HG03060 (cell line): ENCODE measurements at regions not wholly inside any gene's neighbourhood (a gene's known extent, or its start where the extent isn't known, plus 50 kb on each side); places are given as distances from the start of the nearest gene placed in this dataset.

ENCODE experiments used
- ATAC-seq: cut with Tn5 transposase; IDR thresholded peaks from one replicate; pipeline ENCODE4 v1.9.1; 2021; ENCODE audit warnings: low read depth, moderate number of reproducible peaks; ENCODE audit not compliant: unreplicated experiment

DNA sequence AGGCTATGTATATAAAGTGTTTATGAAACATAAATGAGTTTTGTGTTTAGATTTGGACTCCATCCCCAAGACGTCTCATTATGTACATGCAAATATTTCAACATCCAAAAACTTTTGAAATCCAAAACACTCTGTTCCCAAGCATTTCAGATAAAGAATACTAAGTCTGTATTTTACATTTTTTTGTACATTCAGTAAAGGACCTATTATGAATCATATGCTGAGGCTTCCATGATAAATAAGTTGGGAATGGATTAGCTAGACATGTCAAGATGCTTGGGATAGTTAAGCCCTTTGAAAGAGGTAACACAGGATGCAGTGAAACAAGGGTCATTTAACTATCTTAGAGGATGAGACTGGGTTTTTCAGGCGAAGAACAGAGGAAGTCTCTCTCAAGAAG is 262.9 kb downstream of the SNX13 start:
- ATAC-seq: no peak

DNA sequence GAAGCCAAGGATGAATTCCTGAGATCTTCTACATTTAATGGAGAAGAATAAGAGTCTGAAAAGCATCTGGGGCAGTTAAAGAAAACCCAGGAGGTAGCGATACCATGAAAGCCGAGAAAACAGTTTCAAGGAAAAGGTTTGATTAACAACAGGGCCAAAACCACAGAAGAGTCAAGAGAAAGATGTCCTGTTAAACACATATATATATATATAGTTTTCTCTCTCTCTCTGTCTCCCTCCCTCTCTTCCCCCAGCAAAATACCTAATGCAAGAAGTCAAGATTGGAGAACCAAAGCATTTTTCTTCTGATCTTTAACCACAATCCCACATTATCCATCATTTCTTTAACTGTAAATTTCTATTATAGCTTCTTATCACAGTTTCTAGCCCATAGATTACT is 261.4 kb downstream of the SNX13 start:
- no peak for ATAC-seq

DNA sequence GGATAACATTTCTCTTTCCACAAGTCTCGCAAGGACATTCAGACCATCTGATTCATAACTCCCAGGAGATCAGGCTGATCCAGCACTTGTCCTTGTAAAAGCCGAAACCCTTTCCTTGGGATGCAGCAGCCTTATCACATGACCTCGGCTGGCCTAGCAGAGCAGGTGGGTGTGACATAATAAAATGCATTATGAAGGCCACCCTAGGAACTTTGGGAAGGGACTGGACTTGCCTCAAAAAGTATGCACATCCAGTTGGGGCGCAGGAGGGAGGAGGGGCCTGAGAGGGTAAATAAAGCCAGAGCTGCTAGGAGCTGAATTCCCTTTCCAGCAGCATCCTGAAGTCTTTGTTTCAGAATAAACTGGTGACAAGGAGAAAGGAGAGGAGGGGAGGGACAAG is 260.8 kb downstream of the SNX13 start:
- no peak for ATAC-seq

DNA sequence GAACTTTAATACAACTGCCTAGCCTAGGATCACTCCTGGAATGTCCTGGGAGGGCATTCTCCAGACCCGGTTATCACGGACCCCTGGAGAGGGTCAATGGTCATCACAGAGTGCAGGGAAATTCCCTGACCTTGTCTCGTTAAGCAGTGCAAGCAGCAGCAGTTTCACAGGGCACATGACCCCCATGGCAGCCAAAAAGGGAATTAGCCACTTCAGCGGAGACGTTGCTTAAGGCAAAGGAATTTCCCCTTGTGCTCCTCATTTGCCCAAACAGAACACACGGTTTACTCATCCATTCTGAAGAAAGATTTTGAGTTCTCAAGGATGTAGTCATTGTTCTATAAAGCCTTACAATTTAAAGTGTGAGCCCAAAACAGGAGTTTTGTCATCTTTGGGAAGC is 260.3 kb downstream of the SNX13 start:
- no peak for ATAC-seq

- no peak for ATAC-seq
Measured at GRCh38 chr7:17680943-17681351, 259.3 kb downstream of the SNX13 start.

GRCh38 chr7:17681965-17682364 is 258.3 kb downstream of the SNX13 start:
- ATAC-seq: no peak

- ATAC-seq: no peak
Measured at GRCh38 chr7:17682586-17682985, 257.7 kb downstream of the SNX13 start.

GRCh38 chr7:17685141-17685540 is 255.2 kb downstream of the SNX13 start:
- no peak for ATAC-seq

DNA sequence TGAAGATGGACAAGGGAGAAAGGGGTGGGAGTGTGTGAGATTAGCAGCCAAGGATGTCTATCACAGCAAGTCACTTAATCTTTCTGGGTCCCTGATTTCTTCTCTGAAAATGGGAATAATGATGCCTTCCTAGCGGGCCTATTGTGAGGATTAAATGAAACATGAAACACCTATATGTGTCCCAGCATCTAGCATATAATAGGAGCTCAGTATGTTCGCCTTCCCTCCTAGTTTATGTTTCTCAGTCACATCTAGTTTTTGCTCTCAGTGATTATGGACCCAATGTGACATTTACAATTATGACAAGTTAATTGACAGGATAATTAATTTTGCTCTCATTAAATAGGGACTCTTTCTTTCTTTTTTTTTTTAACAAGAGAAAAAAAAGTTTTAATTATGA is 252.9 kb downstream of the SNX13 start:
- no peak for ATAC-seq

DNA sequence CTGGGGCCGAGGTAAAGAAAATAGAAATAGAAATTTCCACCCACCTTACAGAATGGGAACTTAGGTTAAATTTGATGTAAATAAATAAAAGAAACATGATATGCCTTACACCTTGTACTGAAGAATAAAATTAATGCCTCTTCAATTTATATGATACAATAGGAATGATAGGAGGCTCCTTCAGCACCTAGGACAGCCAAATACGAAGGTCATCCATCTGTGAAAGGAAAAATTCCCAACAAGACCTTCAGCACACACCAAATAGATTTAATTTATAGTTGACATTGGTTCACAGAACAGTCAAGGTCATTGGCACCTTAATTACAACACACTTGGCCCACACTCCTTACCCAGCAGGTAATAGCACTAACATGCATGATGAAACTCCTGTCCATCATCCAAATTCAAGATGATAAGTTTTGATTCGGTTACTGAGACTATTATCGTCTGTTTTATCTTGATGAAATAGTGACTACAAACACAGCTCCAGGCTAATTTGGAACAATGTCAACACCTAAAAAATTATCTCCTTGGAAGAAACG is 250.9 kb downstream of the SNX13 start:
- no peak for ATAC-seq

- ATAC-seq: peak; percentile 82
Measured at GRCh38 chr7:17690030-17690429, 250.3 kb downstream of the SNX13 start.

DNA sequence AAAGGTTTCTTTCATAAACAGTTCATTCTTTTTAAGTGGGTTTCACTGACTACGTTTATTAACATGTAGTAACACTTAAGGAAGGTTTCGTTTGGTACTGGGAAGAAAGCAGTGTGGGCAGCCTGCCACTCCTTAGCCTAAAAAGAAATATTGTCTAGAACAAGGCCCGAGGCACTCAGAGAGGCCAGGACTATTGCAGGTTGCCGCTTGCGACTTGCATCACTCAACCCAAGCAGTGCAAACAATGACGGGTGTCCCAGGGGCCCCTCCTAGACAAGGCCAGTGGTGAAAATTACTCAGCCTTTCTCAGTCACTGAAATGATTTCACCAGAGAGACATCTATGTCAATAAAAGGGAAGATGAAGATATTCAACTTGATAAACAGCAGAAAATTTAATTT is 243.9 kb downstream of the SNX13 start:
- no peak for ATAC-seq

DNA sequence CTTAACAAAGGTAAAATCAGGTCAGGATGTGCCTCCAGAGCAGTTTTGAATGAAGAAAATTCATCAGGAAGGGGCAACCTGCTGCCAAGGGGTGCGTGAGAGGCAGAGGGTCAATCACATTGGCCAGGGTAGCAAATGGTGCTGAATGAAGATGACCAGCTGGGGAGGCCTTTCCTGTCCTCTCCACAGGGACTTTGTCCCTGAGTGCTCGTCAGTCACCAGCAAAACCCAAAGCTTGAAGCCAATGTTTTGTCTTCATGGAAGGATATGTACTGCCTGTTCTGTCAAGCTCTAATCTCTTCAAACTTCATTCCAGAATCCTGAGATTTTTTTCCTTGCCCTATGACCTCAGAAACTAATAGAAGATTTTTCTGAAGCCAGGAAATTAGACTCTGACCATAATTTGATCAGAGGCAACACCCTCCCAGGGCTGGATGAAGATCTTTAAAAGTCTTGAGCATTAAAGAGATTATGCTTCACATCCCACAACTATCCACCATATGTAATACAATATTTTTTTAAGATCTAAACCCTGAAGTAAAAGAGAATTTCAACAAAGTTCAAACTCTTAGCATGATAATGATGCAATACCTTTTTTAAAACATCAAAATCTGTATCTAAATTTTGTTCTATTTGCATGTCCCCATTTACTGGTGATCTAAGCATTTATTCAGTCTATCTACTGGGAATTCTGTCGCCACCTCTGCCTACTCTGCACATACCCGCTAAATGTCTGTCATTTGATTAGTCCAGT is 243.0 kb downstream of the SNX13 start:
- no peak for ATAC-seq

DNA sequence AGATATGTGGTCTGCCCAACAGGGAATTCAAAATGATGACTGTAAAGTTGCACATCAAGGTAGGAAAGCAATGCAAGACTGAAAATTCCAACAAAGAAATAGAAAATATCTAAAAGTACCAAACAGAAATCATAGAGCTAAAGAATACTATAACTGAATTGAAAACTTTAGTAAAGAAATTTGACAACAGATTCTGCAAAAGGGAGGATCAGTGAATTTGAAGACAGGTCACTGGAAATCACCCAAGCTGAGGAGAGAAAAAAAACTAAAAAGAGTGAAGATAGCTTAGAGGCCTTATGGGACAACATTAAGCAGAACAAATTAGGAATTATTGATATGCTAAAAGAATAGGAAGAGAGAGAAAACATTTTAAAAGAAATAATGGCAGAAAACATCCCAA is 240.6 kb downstream of the SNX13 start:
- ATAC-seq: no peak

GRCh38 chr7:17700138-17700537 is 240.2 kb downstream of the SNX13 start:
- ATAC-seq: no peak

- no peak for ATAC-seq
Measured at GRCh38 chr7:17706275-17706674, 234.0 kb downstream of the SNX13 start.

GRCh38 chr7:17706734-17707133 is 233.6 kb downstream of the SNX13 start:
- peak; percentile 77 for ATAC-seq

DNA sequence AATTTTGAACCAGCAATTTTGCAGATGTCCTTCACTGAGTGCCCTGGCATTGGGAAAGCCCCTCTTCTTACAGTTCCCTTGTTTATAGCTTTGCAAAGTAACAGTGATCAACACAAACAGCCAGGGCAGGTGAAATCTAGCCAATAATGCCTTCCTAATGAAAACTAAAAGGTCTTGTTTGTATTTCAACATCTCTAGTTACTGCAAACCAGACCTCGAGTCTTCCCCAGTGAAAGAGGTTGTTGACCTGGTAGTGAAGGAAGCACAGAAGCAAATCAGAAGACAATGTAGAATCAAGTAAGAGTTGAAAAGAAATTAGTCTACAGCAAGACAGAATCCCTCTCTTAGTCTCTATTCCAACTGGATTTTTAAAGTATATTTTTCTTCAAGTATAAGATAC is 231.2 kb downstream of the SNX13 start:
- no peak for ATAC-seq

DNA sequence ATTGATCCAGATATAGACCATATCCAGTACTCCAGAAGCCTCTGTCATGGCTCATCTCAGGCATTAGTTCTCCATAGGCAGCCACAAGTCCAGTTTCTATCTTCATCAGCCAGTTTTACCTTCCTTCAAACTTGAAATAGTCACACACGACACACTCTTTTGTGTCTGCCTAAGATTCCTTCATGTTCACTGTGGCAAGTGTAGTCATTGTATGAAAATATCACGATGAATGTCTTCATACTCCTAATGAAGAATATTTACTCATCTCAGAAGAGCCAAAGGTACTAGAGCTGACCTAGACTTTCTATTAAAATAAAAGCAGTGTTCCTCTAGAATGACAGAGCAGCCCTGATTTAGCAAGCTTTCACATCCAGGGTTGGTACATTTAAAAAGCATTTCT is 230.7 kb downstream of the SNX13 start:
- no peak for ATAC-seq

- ATAC-seq: no peak
Measured at GRCh38 chr7:17710312-17710711, 230.0 kb downstream of the SNX13 start.

DNA sequence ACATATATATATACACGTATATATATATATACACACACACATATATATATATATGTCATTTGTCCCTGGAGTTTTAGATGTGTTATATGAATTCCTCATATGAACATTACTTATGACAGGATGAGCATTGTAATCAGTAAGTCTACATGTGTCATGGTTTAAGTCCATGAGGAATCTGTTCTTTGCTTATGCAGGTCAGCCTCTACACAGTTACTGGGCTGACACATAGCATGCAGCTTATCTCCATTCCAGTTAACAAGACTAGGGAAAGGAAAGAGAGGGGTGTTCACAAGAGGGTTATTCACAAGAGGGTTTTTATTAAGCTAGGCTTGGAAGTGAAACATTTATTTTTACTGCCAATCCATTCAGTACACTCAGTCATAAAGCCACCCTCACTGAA is 226.7 kb downstream of the SNX13 start:
- no peak for ATAC-seq

- no peak for ATAC-seq
Measured at GRCh38 chr7:17716816-17717215, 223.5 kb downstream of the SNX13 start.

GRCh38 chr7:17719998-17720397 is 220.3 kb downstream of the SNX13 start:
- no peak for ATAC-seq
